Activated T-cell treated with anti-CD3 and anti-CD28 coated beads, Interleukin-2, amount 50 U/mL, for 4 hours (primary cell): ENCODE measurements at regions not wholly inside any gene's neighbourhood (a gene's known extent, or its start where the extent isn't known, plus 50 kb on each side); places are given as distances from the start of the nearest gene placed in this dataset.

Source experiments
- ATAC-seq, 2 donors: fragments of 200-7000 bp; cut with Tn5 transposase; one replicate each; pipeline ENCODE4 v1.10.0; 2021
- DNase-seq: peaks from one replicate; pipeline ENCODE4 v3.0.0-alpha.2; 2020
- H3K27me3 Mint-ChIP-seq: one replicate; pipeline ENCODE4 v1.8.0; 2021; ENCODE audit warnings: low read depth, mixed read lengths
- H3K36me3 Mint-ChIP-seq: one replicate; pipeline ENCODE4 v1.8.0; 2022; ENCODE audit warnings: mixed read lengths; ENCODE audit not compliant: insufficient read depth
- H3K4me1 Mint-ChIP-seq: one replicate; pipeline ENCODE4 v1.8.0; 2021; ENCODE audit warnings: low read depth, mixed read lengths
- H3K4me3 Mint-ChIP-seq: one replicate; pipeline ENCODE4 v1.8.0; 2021; ENCODE audit warnings: mild to moderate bottlenecking, moderate library complexity, mixed read lengths
- H3K9me3 Mint-ChIP-seq: one replicate; pipeline ENCODE4 v1.8.0; 2021; ENCODE audit warnings: mixed read lengths

DNA sequence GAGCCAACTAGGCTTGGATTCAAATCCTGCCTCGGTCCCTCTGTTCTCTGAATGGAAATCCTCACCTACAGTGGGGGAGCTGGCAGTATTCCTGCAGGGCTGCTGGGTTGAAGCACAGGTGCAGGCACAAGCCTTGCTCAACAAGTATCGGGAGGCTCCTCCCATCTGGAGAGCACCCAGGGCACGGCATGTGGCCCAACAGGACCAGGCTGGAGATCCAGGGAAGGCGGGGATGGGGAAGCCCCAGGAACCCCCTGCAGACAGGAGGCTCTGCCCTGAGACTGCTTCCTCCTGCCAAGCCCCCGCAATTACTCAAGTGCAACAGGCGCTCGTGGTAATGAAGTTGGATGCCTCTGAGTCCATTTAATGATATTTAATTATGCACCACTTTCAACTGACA lies 128.0 kb upstream of the VSTM2B start:
- Mint-ChIP-seq H3K4me1 (no peaks in the 10 kb centered on the region), H3K36me3 (no peaks in the 10 kb centered on the region), H3K9me3 (no peaks in the 10 kb centered on the region), H3K4me3 (no peak overlapping the region), H3K27me3 (peaks cover 16% of the 10 kb centered on the region)
- no peak for ATAC-seq
- no peak for DNase-seq

- ATAC-seq (no peak), DNase-seq (no peak)
- H3K36me3 Mint-ChIP-seq = no peaks in the 10 kb centered on the region
- no peaks in the 10 kb centered on the region for H3K4me1 Mint-ChIP-seq
- H3K4me3 Mint-ChIP-seq = no peak overlapping the region
- peaks cover 14% of the 10 kb centered on the region for H3K27me3 Mint-ChIP-seq
- H3K9me3 Mint-ChIP-seq = no peaks in the 10 kb centered on the region
Observed at GRCh38 chr19:29399804-29400203, 126.0 kb upstream of the VSTM2B start.

DNA sequence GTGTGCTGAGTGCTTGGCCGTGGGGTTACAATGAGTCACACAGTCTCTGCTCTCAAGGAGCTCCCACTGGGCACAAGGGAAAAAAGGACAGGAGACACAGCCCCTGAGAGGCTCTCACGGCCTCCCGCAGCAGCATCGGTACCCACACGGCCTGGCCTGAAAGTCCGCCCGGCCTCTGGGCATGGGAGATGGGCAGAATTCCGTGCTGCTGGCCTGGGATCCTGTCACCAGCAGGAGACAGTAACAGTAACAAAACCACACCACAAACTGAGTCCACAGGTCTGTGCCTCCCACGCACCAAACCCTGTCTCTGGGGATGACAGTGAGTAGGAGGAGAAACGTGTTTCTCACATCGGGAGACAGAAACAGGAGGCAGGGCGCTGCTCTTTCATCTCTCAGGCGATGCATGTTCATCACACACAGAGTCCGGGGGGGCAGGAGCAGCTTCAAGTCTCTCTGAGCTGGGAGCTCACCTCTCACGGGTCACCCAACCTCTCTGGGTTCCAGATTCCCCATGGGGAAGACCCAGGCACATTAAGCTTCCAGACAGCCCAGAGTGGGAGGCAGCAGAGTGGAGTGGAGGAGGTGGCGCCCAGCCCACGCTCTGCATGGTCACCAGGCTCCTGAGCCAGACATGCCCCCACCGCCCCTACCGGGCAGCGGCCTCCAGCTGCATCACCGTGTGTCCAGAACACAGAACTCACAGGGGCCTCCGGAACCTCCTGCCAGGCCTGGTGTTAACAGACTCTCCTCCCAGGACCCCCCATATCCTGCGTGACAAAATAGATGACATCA lies 124.7 kb upstream of the VSTM2B start:
- Mint-ChIP-seq H3K4me3 (no peak overlapping the region), H3K4me1 (no peaks in the 10 kb centered on the region), H3K27me3 (peaks cover 11% of the 10 kb centered on the region), H3K9me3 (no peaks in the 10 kb centered on the region), H3K36me3 (no peaks in the 10 kb centered on the region)
- ATAC-seq = no peak
- DNase-seq = no peak

DNA sequence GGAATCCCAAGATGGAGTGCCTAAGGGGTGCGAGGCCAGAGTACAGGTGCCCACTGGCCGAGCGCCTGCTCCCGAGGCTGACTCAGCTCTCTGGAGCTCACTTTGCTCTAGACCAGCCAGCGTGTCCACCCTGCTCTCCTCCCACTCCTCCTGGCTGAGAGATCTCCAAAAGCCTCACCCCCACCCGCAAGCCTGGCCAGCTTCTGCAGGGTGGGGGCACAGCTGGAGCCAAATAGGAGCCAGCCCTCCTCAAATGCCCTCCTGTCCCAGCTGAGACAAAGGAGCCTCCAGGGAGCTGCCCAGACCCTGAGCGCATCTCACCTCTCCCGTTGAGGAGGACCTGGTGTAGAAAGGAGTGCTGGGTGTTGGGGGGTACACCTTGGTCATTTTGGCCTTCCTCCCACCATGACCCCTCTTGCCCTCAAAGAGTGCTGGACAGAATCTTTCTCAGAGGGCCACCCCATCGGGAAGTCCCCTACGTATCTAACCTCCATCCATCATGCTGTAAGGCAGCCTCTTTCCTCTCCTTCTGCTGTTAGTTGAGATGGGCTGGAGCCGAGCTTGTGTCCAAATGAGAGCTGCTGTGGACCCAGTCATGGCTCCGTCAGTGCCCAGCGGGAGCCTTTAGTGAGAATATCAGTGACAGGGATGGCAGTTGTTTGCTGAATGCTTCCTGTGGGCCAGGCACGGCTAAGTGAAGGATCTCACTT lies 123.9 kb upstream of the VSTM2B start:
- no peaks in the 10 kb centered on the region for H3K36me3 Mint-ChIP-seq

GRCh38 chr19:29402563-29402962 lies 123.2 kb upstream of the VSTM2B start:
- Mint-ChIP-seq H3K27me3 (peaks cover 10% of the 10 kb centered on the region), H3K4me1 (no peaks in the 10 kb centered on the region), H3K9me3 (no peaks in the 10 kb centered on the region), H3K4me3 (no peak overlapping the region), H3K36me3 (no peaks in the 10 kb centered on the region)
- ATAC-seq (no peak), DNase-seq (no peak)

More for the DNA sequence above, 123.9 kb upstream of the VSTM2B start:
- no peaks in the 10 kb centered on the region for H3K9me3 Mint-ChIP-seq
- peaks cover 9% of the 10 kb centered on the region for H3K27me3 Mint-ChIP-seq
- H3K4me3 Mint-ChIP-seq = no peak overlapping the region
- ATAC-seq (no peak), DNase-seq (no peak)
- no peaks in the 10 kb centered on the region for H3K4me1 Mint-ChIP-seq

DNA sequence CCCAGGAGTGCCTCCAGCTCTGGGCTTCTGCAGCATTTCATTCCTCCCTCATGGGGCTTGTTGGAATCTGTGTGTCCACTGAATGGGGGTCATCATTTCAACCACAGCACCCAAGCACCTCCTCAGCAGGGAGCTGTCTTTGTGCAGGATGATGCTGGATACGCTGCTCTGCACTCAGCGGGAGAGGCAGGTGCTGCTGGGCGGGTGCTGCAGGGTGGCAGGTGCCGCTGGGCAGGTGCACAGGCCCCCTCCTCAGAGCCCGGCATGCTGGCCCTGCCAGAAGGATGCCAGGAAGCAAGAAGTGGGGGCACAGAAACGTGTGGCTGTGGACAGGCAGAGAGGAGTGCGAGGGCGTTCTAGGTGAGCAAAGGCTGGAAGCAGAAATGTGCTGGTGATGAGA lies 121.8 kb upstream of the VSTM2B start:
- peaks cover 10% of the 10 kb centered on the region for H3K27me3 Mint-ChIP-seq
- no peak overlapping the region for H3K4me3 Mint-ChIP-seq
- H3K4me1 Mint-ChIP-seq = no peaks in the 10 kb centered on the region
- DNase-seq (no peak), ATAC-seq (no peak)
- H3K36me3 Mint-ChIP-seq = no peaks in the 10 kb centered on the region
- H3K9me3 Mint-ChIP-seq = no peaks in the 10 kb centered on the region

- H3K27me3 Mint-ChIP-seq = peaks cover 7% of the 10 kb centered on the region
- DNase-seq (no peak), ATAC-seq (no peak)
- no peaks in the 10 kb centered on the region for H3K4me1 Mint-ChIP-seq
- no peak overlapping the region for H3K4me3 Mint-ChIP-seq
- no peaks in the 10 kb centered on the region for H3K9me3 Mint-ChIP-seq
- no peaks in the 10 kb centered on the region for H3K36me3 Mint-ChIP-seq
Observed at GRCh38 chr19:29404951-29405727, 120.7 kb upstream of the VSTM2B start.

DNA sequence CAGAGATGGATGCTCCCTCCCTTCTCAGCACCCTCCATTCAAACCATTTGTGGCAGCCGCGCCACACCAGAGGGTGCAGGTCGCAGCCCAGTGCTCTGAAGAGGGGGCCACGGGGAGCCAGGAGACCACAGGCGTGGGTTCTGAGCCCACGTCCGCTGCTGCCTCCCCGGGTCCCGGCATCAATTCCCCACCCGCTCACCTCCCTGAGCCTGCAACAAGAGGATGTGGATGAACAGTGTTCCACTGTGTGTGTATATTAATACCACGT lies 120.1 kb upstream of the VSTM2B start:
- Mint-ChIP-seq H3K9me3 (no peaks in the 10 kb centered on the region), H3K4me3 (no peak overlapping the region), H3K4me1 (no peaks in the 10 kb centered on the region), H3K36me3 (no peaks in the 10 kb centered on the region), H3K27me3 (peaks cover 8% of the 10 kb centered on the region)
- DNase-seq (no peak), ATAC-seq (no peak)

DNA sequence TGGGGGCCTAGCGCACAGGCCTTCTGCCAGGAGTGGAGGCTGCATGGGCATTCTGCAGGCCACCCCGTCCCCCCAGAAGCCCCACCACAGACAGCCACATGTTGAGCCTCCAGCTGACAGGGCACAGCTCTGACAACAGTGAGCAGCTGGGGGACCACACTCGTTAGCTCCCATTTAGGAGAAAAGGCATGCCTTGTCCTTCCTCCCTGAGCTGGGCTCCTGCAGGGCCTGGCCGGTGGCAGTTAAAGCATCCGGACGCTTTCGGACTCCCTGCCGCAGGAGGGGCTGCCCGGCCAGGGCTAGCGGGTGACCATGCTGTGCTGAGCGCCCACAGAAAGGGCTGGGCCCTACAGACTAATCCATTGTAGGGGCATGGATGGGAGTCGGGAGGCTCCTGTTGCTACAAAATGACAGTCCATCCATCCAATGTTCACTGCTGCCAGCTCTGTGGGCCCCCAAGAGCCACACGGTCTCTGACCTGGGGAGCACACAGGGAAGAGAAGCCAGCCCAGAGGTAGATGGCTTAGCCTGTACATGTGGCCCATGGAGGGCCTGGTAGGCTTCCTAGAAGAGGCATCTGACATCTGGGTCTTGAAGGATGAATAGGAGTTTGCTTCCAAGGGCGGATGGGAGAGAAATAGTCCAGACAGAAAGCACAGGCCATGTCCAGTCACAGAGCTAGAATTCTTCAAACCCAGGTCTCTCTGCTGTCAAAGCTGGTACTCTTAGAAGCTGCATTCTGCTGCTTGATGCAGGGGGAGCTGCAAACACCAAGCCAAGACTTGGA lies 116.5 kb upstream of the VSTM2B start:
- no peaks in the 10 kb centered on the region for H3K9me3 Mint-ChIP-seq
- ATAC-seq = no peak
- peaks cover 8% of the 10 kb centered on the region for H3K27me3 Mint-ChIP-seq
- no peaks in the 10 kb centered on the region for H3K4me1 Mint-ChIP-seq
- H3K4me3 Mint-ChIP-seq = no peak overlapping the region
- H3K36me3 Mint-ChIP-seq = no peaks in the 10 kb centered on the region
- DNase-seq = no peak

DNA sequence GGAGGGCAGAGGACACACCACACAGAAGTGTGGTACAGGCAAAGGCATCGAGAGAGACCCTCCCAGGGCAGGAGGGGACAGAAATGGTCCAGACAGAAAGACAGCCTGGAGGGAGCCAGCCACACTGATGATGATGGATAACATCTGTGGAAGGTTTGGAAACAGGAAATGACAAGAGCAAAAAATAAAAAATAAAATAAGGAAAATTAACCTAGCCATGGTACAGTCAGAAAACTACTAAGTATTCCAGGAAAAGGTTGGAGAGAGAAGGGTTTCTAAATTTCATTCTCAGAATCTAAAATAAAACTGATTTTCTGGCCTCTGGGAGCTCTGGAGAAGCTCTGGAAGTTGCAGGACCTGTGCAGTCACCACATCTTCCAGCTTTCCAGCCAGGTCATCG lies 115.2 kb upstream of the VSTM2B start:
- DNase-seq (no peak), ATAC-seq (no peak)
- Mint-ChIP-seq H3K36me3 (no peaks in the 10 kb centered on the region), H3K27me3 (peaks cover 8% of the 10 kb centered on the region), H3K4me3 (no peak overlapping the region), H3K4me1 (no peaks in the 10 kb centered on the region), H3K9me3 (no peaks in the 10 kb centered on the region)

DNA sequence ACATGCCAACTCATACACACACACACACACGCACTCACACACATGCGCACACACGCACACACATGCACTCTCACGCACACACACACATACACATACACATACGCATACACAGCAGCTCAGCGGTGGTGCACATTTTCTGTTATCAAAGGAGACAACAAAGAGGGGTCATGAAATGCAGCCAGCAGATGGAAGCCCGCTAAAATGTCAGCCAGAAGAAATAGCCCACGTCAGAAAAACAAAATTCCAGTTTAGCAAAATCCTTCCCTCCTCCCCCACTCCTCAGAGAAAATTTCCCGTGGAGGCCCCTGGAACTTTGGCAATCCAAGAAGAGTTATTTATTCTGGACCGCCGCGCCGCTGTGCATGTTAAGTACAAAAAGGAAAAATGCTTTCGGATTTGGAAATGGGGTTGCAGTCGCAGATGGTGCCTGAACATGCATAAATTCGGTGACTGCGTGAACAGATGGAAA lies 114.6 kb upstream of the VSTM2B start:
- Mint-ChIP-seq H3K9me3 (no peaks in the 10 kb centered on the region), H3K27me3 (peaks cover 8% of the 10 kb centered on the region), H3K36me3 (no peaks in the 10 kb centered on the region), H3K4me1 (no peaks in the 10 kb centered on the region), H3K4me3 (no peak overlapping the region)
- no peak for DNase-seq
- no peak for ATAC-seq

- Mint-ChIP-seq H3K36me3 (no peaks in the 10 kb centered on the region), H3K4me3 (no peak overlapping the region), H3K27me3 (peaks cover 4% of the 10 kb centered on the region), H3K9me3 (no peaks in the 10 kb centered on the region), H3K4me1 (no peaks in the 10 kb centered on the region)
- DNase-seq (no peak), ATAC-seq (no peak)
Observed at GRCh38 chr19:29413435-29413834, 112.4 kb upstream of the VSTM2B start.

DNA sequence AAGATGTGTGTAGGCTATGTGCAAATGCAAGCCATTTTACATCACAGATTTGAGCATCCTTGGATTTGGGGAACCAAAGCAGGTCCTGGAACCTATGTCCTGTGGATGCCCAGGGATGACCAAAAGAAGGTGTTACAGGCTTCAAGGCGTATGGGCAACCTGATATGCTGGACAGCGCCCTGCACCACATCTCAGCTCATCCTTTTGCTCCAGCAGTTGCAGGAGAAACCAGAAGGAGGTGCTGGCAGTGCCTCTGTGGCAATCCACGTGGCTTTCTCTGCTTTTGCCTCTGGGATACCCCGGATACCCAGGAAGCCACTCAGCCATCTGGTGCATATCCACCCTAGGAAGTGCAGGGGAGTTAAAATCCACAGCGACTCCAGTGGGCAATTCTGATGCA lies 110.3 kb upstream of the VSTM2B start:
- Mint-ChIP-seq H3K4me3 (no peak overlapping the region), H3K36me3 (no peaks in the 10 kb centered on the region), H3K9me3 (no peaks in the 10 kb centered on the region), H3K27me3 (no peaks in the 10 kb centered on the region), H3K4me1 (no peaks in the 10 kb centered on the region)
- no peak for ATAC-seq
- DNase-seq = no peak

DNA sequence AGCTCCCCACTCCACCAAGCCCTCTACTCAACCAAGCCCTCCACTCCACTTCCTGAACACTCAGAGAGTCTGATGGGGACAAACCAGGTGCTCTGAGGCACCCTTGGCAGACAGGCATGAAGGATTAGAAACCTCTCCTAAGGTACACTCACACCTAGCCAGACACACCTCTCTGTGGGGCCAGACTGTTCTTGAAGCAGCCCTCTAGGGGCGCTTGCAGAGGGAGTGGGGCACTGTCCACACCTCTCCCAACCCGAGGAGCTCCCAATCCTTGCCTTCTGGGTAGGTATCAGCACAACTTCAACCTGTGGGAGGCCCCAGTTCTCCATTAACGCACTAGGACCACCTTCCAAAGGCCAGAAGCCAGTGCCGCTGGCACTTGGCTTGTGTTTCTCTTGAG lies 108.7 kb upstream of the VSTM2B start:
- no peaks in the 10 kb centered on the region for H3K36me3 Mint-ChIP-seq
- ATAC-seq (no peak), DNase-seq (no peak)
- no peaks in the 10 kb centered on the region for H3K9me3 Mint-ChIP-seq
- H3K27me3 Mint-ChIP-seq = peaks cover 3% of the 10 kb centered on the region
- no peak overlapping the region for H3K4me3 Mint-ChIP-seq
- no peaks in the 10 kb centered on the region for H3K4me1 Mint-ChIP-seq
